ENCODE measurements at regions not wholly inside any gene's neighbourhood (a gene's known extent, or its start where the extent isn't known, plus 50 kb on each side); places are given as distances from the start of the nearest gene placed in this dataset.

DNA sequence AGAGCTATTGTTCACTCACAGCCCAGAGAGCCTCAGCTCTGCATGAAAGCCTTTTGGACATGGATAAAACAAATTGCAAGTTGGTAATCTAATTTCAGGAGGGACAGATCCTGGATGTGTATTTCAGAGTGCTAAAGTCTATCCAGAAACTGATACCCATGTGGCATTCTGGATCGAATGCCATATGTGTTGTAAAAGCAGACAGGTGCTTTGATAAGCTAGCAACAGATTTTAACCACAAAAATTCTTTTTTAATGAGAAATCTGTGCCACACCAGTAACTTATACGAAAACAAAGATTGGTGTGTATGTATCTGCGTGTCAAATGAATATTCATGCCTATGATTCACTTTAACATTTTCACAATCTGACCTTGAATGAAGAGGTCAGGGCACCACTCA is 936.6 kb upstream of the MAP3K7 start:
- no peak overlapping the region for H3K4me3 Mint-ChIP-seq (ENCODE audit: unreplicated experiment)
- CTCF ChIA-PET: no interaction called here
- no peaks in the 10 kb centered on the region for H3K4me1 ChIP-seq
- intact Hi-C loops (cut with micrococcal nuclease; ENCODE audit: unreplicated experiment): no loop called here
- TF ChIP-seq, protein P1, sequence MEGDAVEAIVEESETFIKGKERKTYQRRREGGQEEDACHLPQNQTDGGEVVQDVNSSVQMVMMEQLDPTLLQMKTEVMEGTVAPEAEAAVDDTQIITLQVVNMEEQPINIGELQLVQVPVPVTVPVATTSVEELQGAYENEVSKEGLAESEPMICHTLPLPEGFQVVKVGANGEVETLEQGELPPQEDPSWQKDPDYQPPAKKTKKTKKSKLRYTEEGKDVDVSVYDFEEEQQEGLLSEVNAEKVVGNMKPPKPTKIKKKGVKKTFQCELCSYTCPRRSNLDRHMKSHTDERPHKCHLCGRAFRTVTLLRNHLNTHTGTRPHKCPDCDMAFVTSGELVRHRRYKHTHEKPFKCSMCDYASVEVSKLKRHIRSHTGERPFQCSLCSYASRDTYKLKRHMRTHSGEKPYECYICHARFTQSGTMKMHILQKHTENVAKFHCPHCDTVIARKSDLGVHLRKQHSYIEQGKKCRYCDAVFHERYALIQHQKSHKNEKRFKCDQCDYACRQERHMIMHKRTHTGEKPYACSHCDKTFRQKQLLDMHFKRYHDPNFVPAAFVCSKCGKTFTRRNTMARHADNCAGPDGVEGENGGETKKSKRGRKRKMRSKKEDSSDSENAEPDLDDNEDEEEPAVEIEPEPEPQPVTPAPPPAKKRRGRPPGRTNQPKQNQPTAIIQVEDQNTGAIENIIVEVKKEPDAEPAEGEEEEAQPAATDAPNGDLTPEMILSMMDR (IDR thresholded peaks at IDR 0.05; ENCODE audit: insufficient read depth in 1 of 2, low read depth in 1 of 2, low read length in 1 of 2, severe bottlenecking in 1 of 2, unreplicated experiment in 1 of 2): no peak
- H3K36me3 ChIP-seq (ENCODE audit: control insufficient read depth, insufficient read depth, low read length): no peaks in the 10 kb centered on the region
- no peaks in the 10 kb centered on the region for H3K9me3 ChIP-seq
- BruUV-seq (replicated peaks): no TSS peak
- no peaks in the 10 kb centered on the region for H3K27me3 Mint-ChIP-seq (ENCODE audit: insufficient read depth, unreplicated experiment)
- H3K27ac Mint-ChIP-seq (ENCODE audit: unreplicated experiment): no peak overlapping the region
- DNase-seq: no peak
- POLR2A ChIA-PET: no interaction called here
- H3K27me3 ChIP-seq (replicated peaks; ENCODE audit: control insufficient read depth, insufficient read depth, low read length): no peaks in the 10 kb centered on the region
- H3K36me3 Mint-ChIP-seq (ENCODE audit: insufficient read depth, unreplicated experiment): no peaks in the 10 kb centered on the region
- no peaks in the 10 kb centered on the region for H3K4me1 Mint-ChIP-seq (ENCODE audit: low read depth, unreplicated experiment)
- no peaks in the 10 kb centered on the region for H3K9me3 Mint-ChIP-seq (ENCODE audit: unreplicated experiment)
- H3K4me3 ChIP-seq (ENCODE audit: low read depth, low read length): no peak overlapping the region

DNA sequence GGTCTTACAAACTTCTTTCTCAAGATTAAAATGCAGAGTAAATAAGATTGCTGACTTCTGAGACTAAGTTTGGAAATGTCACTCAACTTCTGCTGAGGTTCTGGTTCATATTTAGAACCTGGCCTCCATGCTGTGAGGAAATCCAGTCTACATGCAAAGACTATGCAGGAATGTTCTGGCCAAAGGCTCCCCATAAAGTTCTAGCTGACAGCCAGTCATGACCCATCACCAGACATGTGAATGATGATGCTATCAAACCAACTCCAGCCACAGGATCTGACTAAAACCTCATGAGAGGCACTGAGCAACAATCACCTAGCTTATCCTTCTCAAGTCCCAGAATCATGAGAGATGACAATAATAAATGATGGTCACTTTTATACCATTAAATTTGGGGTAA is 935.1 kb upstream of the MAP3K7 start:
- no peaks in the 10 kb centered on the region for H3K27me3 Mint-ChIP-seq (ENCODE audit: insufficient read depth, unreplicated experiment)
- CTCF ChIA-PET: no interaction called here

DNA sequence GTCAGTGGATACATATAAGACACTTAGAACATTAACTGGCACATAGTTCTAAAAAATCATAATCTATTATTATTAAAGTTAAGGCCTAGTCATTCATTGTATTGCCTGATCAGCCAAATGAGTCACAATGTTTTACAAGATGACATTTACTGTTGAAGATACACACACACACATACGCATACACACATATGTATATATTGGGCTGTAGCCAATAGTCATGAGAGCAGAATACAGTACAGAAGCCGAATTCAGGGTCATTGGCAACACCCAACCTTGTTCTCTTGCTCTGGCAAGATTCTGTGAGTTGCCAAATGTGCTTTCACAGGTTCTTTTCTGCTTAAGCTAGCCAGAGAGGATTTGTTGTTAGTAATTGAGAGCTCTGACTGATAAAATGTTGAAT is 922.8 kb upstream of the MAP3K7 start:
- no peaks in the 10 kb centered on the region for H3K9me3 Mint-ChIP-seq (ENCODE audit: unreplicated experiment)
- no peak for DNase-seq
- BruUV-seq (replicated peaks): no TSS peak
- no peaks in the 10 kb centered on the region for H3K9me3 ChIP-seq
- no peak overlapping the region for H3K4me3 ChIP-seq (ENCODE audit: low read depth, low read length)
- TF ChIP-seq, protein P1 (IDR thresholded peaks at IDR 0.05; ENCODE audit: insufficient read depth in 1 of 2, low read depth in 1 of 2, low read length in 1 of 2, severe bottlenecking in 1 of 2, unreplicated experiment in 1 of 2): no peak
- no peaks in the 10 kb centered on the region for H3K4me1 ChIP-seq
- H3K27ac Mint-ChIP-seq (ENCODE audit: unreplicated experiment): no peak overlapping the region
- no peaks in the 10 kb centered on the region for H3K36me3 Mint-ChIP-seq (ENCODE audit: insufficient read depth, unreplicated experiment)
- no peak overlapping the region for H3K4me3 Mint-ChIP-seq (ENCODE audit: unreplicated experiment)
- CTCF ChIA-PET: no interaction called here
- H3K27me3 ChIP-seq (replicated peaks; ENCODE audit: control insufficient read depth, insufficient read depth, low read length): no peaks in the 10 kb centered on the region
- no peaks in the 10 kb centered on the region for H3K27me3 Mint-ChIP-seq (ENCODE audit: insufficient read depth, unreplicated experiment)
- no peaks in the 10 kb centered on the region for H3K36me3 ChIP-seq (ENCODE audit: control insufficient read depth, insufficient read depth, low read length)
- intact Hi-C loops (cut with micrococcal nuclease; ENCODE audit: unreplicated experiment): no loop called here
- H3K4me1 Mint-ChIP-seq (ENCODE audit: low read depth, unreplicated experiment): peaks cover 7% of the 10 kb centered on the region
- POLR2A ChIA-PET: no interaction called here

More for the DNA sequence above, 935.1 kb upstream of the MAP3K7 start:
- Histone ChIP-seq H3K4me3 (ENCODE audit: low read depth, low read length) (no peak overlapping the region), H3K9me3 (no peaks in the 10 kb centered on the region), H3K36me3 (ENCODE audit: control insufficient read depth, insufficient read depth, low read length) (no peaks in the 10 kb centered on the region), H3K4me1 (no peaks in the 10 kb centered on the region), H3K27me3 (replicated peaks; ENCODE audit: control insufficient read depth, insufficient read depth, low read length) (no peaks in the 10 kb centered on the region)
- Mint-ChIP-seq H3K9me3 (ENCODE audit: unreplicated experiment) (no peaks in the 10 kb centered on the region), H3K4me3 (ENCODE audit: unreplicated experiment) (no peak overlapping the region), H3K36me3 (ENCODE audit: insufficient read depth, unreplicated experiment) (no peaks in the 10 kb centered on the region), H3K27ac (ENCODE audit: unreplicated experiment) (no peak overlapping the region), H3K4me1 (ENCODE audit: low read depth, unreplicated experiment) (no peaks in the 10 kb centered on the region)
- POLR2A ChIA-PET: no interaction called here
- no peak for DNase-seq
- BruUV-seq (replicated peaks): no TSS peak
- intact Hi-C loops (cut with micrococcal nuclease; ENCODE audit: unreplicated experiment): no loop called here
- TF ChIP-seq, protein P1 (IDR thresholded peaks at IDR 0.05; ENCODE audit: insufficient read depth in 1 of 2, low read depth in 1 of 2, low read length in 1 of 2, severe bottlenecking in 1 of 2, unreplicated experiment in 1 of 2): no peak

Measured in Caco-2 (cell line).